Uterus (tissue), 3 donors: ENCODE measurements at regions not wholly inside any gene's neighbourhood (a gene's known extent, or its start where the extent isn't known, plus 50 kb on each side); places are given as distances from the start of the nearest gene placed in this dataset.

ENCODE experiments used
- DNase-seq, 2 donors: peaks; one replicate each; pipeline ENCODE4 v3.0.0-alpha.2; 2019 to 2020
- H3K27ac ChIP-seq, 2 donors: fragments of 200-600 bp; sonication (generic); 1 replicate in 1 of 2; 2 replicates in 1 of 2; pipeline ENCODE4 v1.5.1; 2016 to 2018
- H3K27me3 ChIP-seq, 2 donors: fragments of 200-600 bp; sonication (generic); one replicate each; pipeline ENCODE4 v1.5.1; 2018 to 2019; ENCODE audit warnings: control low read depth in 1 of 2
- H3K36me3 ChIP-seq, 2 donors: fragments of 200-600 bp; sonication (generic); one replicate each; pipeline ENCODE4 v1.5.1; 2019; ENCODE audit warnings: control low read depth in 1 of 2
- H3K4me1 ChIP-seq, 2 donors: fragments of 200-600 bp; sonication (generic); one replicate each; pipeline ENCODE4 v1.5.1; 2018 to 2019; ENCODE audit warnings: control low read depth in 1 of 2
- H3K4me3 ChIP-seq, 2 donors: fragments of 200-600 bp; sonication (generic); 1 replicate in 1 of 2; 2 replicates in 1 of 2; pipeline ENCODE4 v1.5.1; 2018 to 2019; ENCODE audit warnings: mild to moderate bottlenecking in 1 of 2
- H3K9me3 ChIP-seq, 2 donors: fragments of 200-600 bp; sonication (generic); one replicate each; pipeline ENCODE4 v1.5.1; 2019; ENCODE audit warnings: control low read depth in 1 of 2
- CTCF ChIP-seq, 4 experiments: fragments of 200-600 bp in 2 of 4; fragments of 450-650 bp in 2 of 4; sonication (generic) in 2 of 4; IDR thresholded peaks; one replicate each; pipeline ENCODE4 v1.5.1; 2016 to 2019; ENCODE audit warnings: antibody characterized with exemption in 4 of 4, mild to moderate bottlenecking in 2 of 4, moderate library complexity in 1 of 4
- POLR2A ChIP-seq, 2 donors: fragments of 450-650 bp; IDR thresholded peaks; one replicate each; pipeline ENCODE4 v1.6.1; 2016; ENCODE audit warnings: antibody characterized with exemption in 2 of 2, mild to moderate bottlenecking in 1 of 2, moderate library complexity in 1 of 2
- intact Hi-C: fragments of 100-400 bp; cut with DNase I; formaldehyde crosslinking; loops from one replicate; pipeline ENCODE4 v1.15.1; 2023; ENCODE audit warnings: low total_unique reads
- donor health status: DM: yes; HTN: yes; CAD: no.

- H3K9me3 ChIP-seq = no peaks in the 10 kb centered on the region
- peaks cover 3 to 5% of the 10 kb centered on the region in 2 donors for H3K4me1 ChIP-seq
- no peak overlapping the region for H3K27ac ChIP-seq
- TF ChIP-seq CTCF (IDR thresholded peaks at IDR 0.05) = no peak
- no peak for TF ChIP-seq POLR2A (IDR thresholded peaks at IDR 0.05)
- intact Hi-C loops = loop anchor here (2.0 to 5.0 kb wide), 2 partner anchors 90 to 354 kb away; no protein-coding TSS in a partner anchor
- H3K4me3 ChIP-seq = no peak overlapping the region
- DNase-seq = no peak
- H3K27me3 ChIP-seq = no peaks in the 10 kb centered on the region
- no peaks in the 10 kb centered on the region for H3K36me3 ChIP-seq
Measured at GRCh38 chr17:27242951-27243350, 51.0 kb upstream of the WSB1 start.

- no peak overlapping the region for H3K4me3 ChIP-seq
- TF ChIP-seq CTCF (IDR thresholded peaks at IDR 0.05) (no peak), POLR2A (IDR thresholded peaks at IDR 0.05) (no peak)
- H3K4me1 ChIP-seq = peaks cover 3 to 5% of the 10 kb centered on the region in 2 donors
- intact Hi-C loops = loop anchor here (5.0 kb wide), 1 partner anchor 353 kb away; no protein-coding TSS in a partner anchor
- H3K27me3 ChIP-seq = no peaks in the 10 kb centered on the region
- H3K27ac ChIP-seq = peak overlapping the region; percentile 84 to 91
- no peak for DNase-seq
- no peaks in the 10 kb centered on the region for H3K9me3 ChIP-seq
- H3K36me3 ChIP-seq = no peaks in the 10 kb centered on the region
Measured at GRCh38 chr17:27244011-27244410, 49.9 kb upstream of the WSB1 start.
